IPS-NIHi11 (cell line): ENCODE measurements at regions not wholly inside any gene's neighbourhood (a gene's known extent, or its start where the extent isn't known, plus 50 kb on each side); places are given as distances from the start of the nearest gene placed in this dataset.
"Not testable (repeated sequence)": the region's sequence is repeated elsewhere in the genome, so short reads cannot be mapped to it uniquely, and the experiment has no call there.

Experiments
- DNase-seq: peaks from one replicate; pipeline ENCODE4 v3.0.0; 2012; ENCODE audit warnings: mixed read lengths, low spot score

- no peak for DNase-seq
These were observed 83.1 kb upstream of the SSTR4 start for GRCh38 chr20:22951966-22952365.

- DNase-seq: no peak
These were observed 80.5 kb upstream of the SSTR4 start for GRCh38 chr20:22954661-22955060.

GRCh38 chr20:22958390-22958789 is 76.7 kb upstream of the SSTR4 start:
- no peak for DNase-seq

- no peak for DNase-seq
These were observed 72.3 kb upstream of the SSTR4 start for GRCh38 chr20:22962567-22963439.

- no peak for DNase-seq
These were observed 71.5 kb upstream of the SSTR4 start for GRCh38 chr20:22963581-22963980.

- DNase-seq: no peak
These were observed 68.2 kb upstream of the SSTR4 start for GRCh38 chr20:22966787-22967464.

GRCh38 chr20:22967706-22968105 is 67.4 kb upstream of the SSTR4 start:
- DNase-seq: not testable (repeated sequence)

- not testable (repeated sequence) for DNase-seq
These were observed 66.1 kb upstream of the SSTR4 start for GRCh38 chr20:22969031-22969430.

- DNase-seq: not testable (repeated sequence)
These were observed 64.0 kb upstream of the SSTR4 start for GRCh38 chr20:22971077-22971476.

- DNase-seq: peak; percentile 46
These were observed 60.8 kb upstream of the SSTR4 start for GRCh38 chr20:22974354-22974753.

GRCh38 chr20:22977047-22977785 is 57.9 kb upstream of the SSTR4 start:
- no peak for DNase-seq

GRCh38 chr20:22984008-22984407 is 51.1 kb upstream of the SSTR4 start:
- no peak for DNase-seq

- DNase-seq: no peak
These were observed 50.5 kb upstream of the SSTR4 start for GRCh38 chr20:22984606-22985005.

GRCh38 chr20:22985239-22985778 is 49.8 kb upstream of the SSTR4 start:
- DNase-seq: no peak
